ENCODE measurements at regions not wholly inside any gene's neighbourhood (a gene's known extent, or its start where the extent isn't known, plus 50 kb on each side); places are given as distances from the start of the nearest gene placed in this dataset.

- FAIRE-seq = no peak
- Histone ChIP-seq H3K27me3 (ENCODE audit: control insufficient read depth, insufficient read depth, low read length) (peaks cover 7% of the 10 kb centered on the region), H3K4me3 (ENCODE audit: low read depth, low read length) (no peak overlapping the region), H3K36me3 (ENCODE audit: control insufficient read depth, insufficient read depth, low read length) (no peaks in the 10 kb centered on the region)
- DNase-seq (ENCODE audit: low read depth) = no peak
- no peak for TF ChIP-seq CTCF (IDR thresholded peaks at IDR 0.05; ENCODE audit: insufficient read depth, low read length, severe bottlenecking)
These were observed 51.1 kb upstream of the SH3PXD2B start for GRCh38 chr5:172505403-172505759.

GRCh38 chr5:172504701-172505402 lies 50.5 kb upstream of the SH3PXD2B start:
- DNase-seq (ENCODE audit: low read depth) (no peak), FAIRE-seq (no peak)
- H3K36me3 ChIP-seq (ENCODE audit: control insufficient read depth, insufficient read depth, low read length) = no peaks in the 10 kb centered on the region
- no peak for TF ChIP-seq CTCF (IDR thresholded peaks at IDR 0.05; ENCODE audit: insufficient read depth, low read length, severe bottlenecking)
- H3K4me3 ChIP-seq (ENCODE audit: low read depth, low read length) = no peak overlapping the region
- peaks cover 7% of the 10 kb centered on the region for H3K27me3 ChIP-seq (ENCODE audit: control insufficient read depth, insufficient read depth, low read length)

GRCh38 chr5:172503925-172504700 lies 49.8 kb upstream of the SH3PXD2B start:
- FAIRE-seq = no peak
- no peak for TF ChIP-seq CTCF (IDR thresholded peaks at IDR 0.05; ENCODE audit: insufficient read depth, low read length, severe bottlenecking)
- H3K27me3 ChIP-seq (ENCODE audit: control insufficient read depth, insufficient read depth, low read length) = peaks cover 7% of the 10 kb centered on the region
- no peak for DNase-seq (ENCODE audit: low read depth)
- H3K4me3 ChIP-seq (ENCODE audit: low read depth, low read length) = no peak overlapping the region
- no peaks in the 10 kb centered on the region for H3K36me3 ChIP-seq (ENCODE audit: control insufficient read depth, insufficient read depth, low read length)

Data from bronchial epithelial cell (primary cell).